ENCODE measurements at regions not wholly inside any gene's neighbourhood (a gene's known extent, or its start where the extent isn't known, plus 50 kb on each side); places are given as distances from the start of the nearest gene placed in this dataset.

GRCh38 chr5:60086583-60086982 is 193.1 kb upstream of the PDE4D start:
- no peak for TF ChIP-seq CTCF (IDR thresholded peaks at IDR 0.05)
- ATAC-seq (ENCODE audit: low FRiP score) (no peak), DNase-seq (ENCODE audit: low spot score) (no peak)

- no peak for DNase-seq (ENCODE audit: low spot score)
- ATAC-seq (ENCODE audit: low FRiP score), result no peak
Measured at GRCh38 chr5:60084226-60084625, 190.7 kb upstream of the PDE4D start.

GRCh38 chr5:60077292-60077691 is 183.8 kb upstream of the PDE4D start:
- no peak for TF ChIP-seq CTCF (IDR thresholded peaks at IDR 0.05)
- DNase-seq (ENCODE audit: low spot score) (no peak), ATAC-seq (ENCODE audit: low FRiP score) (no peak)

More at GRCh38 chr5:60084226-60084625, 190.7 kb upstream of the PDE4D start:
- no peak for TF ChIP-seq CTCF (IDR thresholded peaks at IDR 0.05)

GRCh38 chr5:60076746-60077145 is 183.2 kb upstream of the PDE4D start:
- no peak for TF ChIP-seq CTCF (IDR thresholded peaks at IDR 0.05)
- ATAC-seq (ENCODE audit: low FRiP score) (no peak), DNase-seq (ENCODE audit: low spot score) (no peak)

- no peak for DNase-seq (ENCODE audit: low spot score)
- no peak for TF ChIP-seq CTCF (IDR thresholded peaks at IDR 0.05)
- ATAC-seq (ENCODE audit: low FRiP score), result no peak
Measured at GRCh38 chr5:60066502-60066901, 173.0 kb upstream of the PDE4D start.

GRCh38 chr5:60060389-60060788 is 166.9 kb upstream of the PDE4D start:
- DNase-seq (ENCODE audit: low spot score), result no peak
- ATAC-seq (ENCODE audit: low FRiP score), result no peak
- TF ChIP-seq CTCF (IDR thresholded peaks at IDR 0.05), result no peak

- no peak for TF ChIP-seq CTCF (IDR thresholded peaks at IDR 0.05)
- ATAC-seq (ENCODE audit: low FRiP score) (no peak), DNase-seq (ENCODE audit: low spot score) (no peak)
Measured at GRCh38 chr5:60056191-60056590, 162.7 kb upstream of the PDE4D start.

All from omental fat pad (tissue), 3 donors.